Fibroblast of the conjunctiva (primary cell): ENCODE measurements at regions not wholly inside any gene's neighbourhood (a gene's known extent, or its start where the extent isn't known, plus 50 kb on each side); places are given as distances from the start of the nearest gene placed in this dataset.
"Not testable (repeated sequence)": the region's sequence is repeated elsewhere in the genome, so short reads cannot be mapped to it uniquely, and the experiment has no call there.

ENCODE experiments used
- DNase-seq: peaks from one replicate; pipeline ENCODE4 v3.0.0-alpha.2; 2010; ENCODE audit warnings: low read depth

DNA sequence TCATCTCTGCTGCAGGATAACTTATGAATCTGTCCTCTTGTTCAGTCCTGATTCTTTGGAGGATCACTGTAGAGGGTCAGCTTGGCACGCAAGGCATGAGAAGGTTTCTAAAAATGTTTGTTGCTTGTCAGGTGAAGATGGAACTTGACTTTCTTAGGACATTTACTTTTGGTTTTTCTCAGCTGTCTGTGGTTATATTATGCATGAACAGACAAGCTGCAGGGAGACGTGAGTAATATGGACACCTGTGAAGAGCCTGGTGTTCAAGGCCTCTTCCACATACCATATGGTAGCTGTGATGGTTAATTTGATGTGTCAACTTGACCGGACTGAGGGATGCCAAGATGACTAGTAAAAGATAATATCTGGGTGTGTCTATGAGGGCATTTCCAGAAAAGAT is 270.2 kb upstream of the CPHXL start:
- no peak for DNase-seq

DNA sequence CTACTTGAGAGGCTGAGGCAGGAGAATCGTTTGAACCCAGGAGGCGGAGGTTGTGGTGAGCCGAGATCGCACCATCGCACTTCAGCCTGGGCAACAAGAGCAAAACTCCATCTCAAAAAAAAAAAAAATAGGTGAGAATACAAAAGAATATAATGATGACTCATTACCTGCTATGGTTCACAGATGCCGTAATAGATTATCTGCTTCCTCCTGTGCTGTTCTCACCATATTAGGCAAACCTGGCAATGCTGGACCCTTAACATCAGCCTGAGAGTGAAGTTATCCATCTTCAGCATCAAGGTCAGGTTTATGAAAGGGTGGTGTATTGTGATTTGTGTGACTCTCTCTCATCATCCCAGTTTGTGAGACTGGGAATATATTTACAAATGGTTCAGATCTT is 271.3 kb upstream of the CPHXL start:
- no peak for DNase-seq

DNA sequence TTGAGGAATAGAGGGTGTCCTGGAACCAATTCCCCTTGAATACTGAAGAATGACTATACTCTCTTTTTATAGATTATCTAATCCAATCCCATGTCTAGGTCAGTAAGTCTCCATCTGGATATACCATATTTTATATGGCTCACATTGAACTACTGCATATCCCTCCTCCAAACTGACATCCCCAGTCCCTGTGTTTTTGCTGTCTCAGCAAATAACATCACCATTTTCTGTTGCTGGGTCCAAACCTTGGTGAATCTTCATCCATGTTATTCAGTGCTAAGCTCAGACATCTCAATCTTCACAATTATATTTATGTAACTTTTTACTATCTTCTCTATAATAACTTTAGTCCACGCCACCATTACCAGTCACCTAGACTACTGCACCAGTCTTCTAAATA is 269.6 kb upstream of the CNTNAP4 start:
- DNase-seq, result no peak

DNA sequence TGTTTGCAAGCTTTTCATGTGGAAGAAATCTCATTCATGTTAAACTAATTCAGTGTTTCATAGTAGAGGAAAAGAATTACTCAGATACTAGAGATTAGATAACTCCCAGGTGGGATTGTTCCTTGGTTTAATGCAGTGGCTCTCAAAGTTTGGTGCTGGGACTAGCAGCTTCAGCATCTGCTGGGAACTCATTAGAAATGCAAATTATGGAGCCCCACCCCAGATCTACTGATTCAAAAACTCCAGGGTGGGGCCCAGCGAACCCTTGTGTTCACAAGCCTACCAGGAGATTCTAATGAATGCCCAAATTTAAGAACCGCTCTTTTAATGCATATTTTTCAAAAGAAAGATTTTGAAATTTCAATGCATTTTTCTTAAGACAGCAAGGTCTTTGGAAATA is 253.4 kb upstream of the CNTNAP4 start:
- no peak for DNase-seq

DNA sequence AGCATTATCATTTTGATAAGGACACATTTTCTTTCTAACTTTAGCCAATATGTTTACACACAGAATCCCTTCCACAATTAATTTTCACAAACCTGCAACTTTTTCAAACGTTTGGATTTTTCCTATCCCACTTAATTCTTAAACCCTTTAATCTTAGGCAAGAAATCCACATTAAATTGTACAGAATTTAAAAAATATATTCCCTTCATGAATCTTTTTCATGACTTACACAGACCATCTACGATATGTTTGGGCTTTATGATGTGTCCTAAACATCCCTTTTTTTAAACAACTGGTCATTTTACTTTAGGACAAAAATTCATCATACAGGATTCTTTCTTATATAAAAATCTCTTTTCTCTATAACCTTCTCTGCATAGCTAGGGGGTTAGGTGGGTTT is 241.5 kb upstream of the CNTNAP4 start:
- DNase-seq, result no peak

DNA sequence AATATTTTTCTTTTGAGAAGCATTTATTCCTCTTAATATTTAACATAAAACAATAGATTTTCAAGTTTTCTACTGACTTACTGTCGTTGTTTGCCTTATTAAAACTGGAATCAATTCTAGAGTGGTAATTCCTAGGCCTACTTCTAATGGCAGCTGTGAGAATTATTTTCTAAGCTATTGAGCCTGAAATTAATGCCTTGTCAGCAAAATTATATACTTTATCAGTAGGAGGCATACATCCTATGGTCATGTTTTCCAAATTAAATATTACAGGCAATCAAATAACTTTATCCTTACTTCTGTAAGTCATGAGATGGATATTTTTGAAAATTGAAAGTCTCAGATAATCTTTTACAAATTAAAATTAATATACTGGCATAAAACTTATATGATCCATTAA is 239.1 kb upstream of the CNTNAP4 start:
- no peak for DNase-seq

DNA sequence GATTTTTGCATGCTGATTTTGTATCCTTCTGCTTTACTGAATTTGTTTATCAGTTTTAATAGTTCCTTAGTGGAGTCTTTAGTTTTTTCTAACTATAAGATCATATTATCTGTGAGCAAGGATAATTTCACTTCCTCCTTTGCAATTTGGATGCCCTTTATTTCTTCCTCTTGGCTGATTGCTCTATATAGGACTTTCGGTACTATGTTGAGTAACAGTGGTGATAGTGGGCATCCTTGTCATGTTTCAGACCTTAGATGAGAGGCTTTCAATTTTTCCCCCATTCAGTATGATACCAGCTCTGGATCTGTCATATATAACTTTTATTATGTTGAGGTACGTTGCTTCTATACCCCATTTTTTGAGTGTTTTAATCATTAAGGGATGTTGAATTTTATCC is 224.5 kb upstream of the CNTNAP4 start:
- DNase-seq, result no peak

DNA sequence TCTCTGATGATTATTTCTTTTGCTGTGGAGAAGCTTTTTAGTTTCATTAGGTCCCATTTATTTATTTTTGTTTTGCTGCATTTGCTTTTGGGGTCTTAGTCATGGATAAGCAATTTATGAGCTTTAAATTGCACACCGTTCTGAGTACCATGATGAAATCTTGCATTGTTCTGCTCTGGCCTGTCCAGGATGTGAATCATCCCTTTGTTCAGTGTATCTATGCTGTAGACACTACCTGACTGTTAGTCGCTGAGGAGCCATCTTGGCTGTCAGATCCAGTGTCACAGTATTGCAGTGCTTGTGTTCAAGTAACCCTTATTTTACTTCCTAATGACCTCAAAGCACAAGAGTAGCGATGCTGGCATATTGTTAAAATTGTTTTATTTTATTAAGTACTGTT is 218.0 kb upstream of the CNTNAP4 start:
- DNase-seq, result no peak

DNA sequence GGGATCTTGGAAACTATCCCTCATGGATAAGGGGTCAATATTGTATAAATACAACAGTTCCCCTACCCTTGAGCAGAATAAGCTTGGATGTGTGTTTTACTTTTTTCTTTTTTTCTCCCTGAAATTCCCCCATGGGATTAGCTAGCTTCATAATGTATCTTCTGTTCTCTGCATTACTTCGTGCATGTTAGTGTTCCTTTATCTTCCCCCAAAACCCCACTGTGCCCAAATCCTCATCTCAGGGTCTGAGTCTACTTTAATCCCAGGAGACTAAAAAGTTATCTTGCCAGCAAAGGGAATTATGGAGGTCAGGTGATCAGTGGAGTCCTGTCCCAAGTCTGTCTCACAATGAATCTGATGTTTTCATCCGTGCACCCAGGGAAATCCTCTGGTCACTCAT is 217.5 kb upstream of the CNTNAP4 start:
- DNase-seq, result no peak

DNA sequence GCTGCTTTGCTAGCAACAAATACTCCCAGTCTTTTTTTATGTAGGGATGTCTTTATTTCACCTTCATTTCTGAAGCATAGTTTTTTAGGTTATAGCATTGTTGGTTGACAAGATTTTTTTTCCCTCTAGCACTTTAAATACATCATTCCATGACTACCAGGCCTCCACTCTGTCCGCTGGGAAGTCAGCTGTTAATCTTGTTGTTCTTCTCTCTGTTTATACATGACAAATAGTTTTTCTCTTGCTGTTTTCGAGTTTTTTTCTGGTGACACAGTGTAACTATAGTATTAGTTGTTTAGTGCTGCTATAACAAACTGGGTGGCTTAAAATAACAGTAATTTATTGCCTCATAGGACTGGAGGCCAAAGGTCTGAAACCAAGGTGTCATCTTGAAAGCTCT is 205.5 kb upstream of the CNTNAP4 start:
- no peak for DNase-seq

DNA sequence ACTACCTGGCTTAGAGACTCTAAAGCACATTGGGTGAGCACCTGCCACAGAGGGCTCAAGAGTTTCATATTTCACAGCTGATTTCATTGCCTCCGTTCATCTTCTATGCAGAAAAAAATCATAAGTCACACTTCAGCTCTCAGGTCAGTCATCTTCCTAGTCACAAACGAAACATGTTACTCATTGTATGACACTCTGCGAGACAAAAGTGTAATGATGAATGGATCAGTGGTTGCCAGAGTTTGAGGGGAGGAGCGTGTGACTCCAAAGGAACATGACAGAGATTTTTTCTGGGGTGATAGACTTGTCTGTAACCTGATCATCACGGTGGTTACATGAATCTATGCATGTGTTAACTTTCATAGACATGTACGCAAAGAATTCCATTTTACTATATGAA is 195.2 kb upstream of the CNTNAP4 start:
- no peak for DNase-seq

DNA sequence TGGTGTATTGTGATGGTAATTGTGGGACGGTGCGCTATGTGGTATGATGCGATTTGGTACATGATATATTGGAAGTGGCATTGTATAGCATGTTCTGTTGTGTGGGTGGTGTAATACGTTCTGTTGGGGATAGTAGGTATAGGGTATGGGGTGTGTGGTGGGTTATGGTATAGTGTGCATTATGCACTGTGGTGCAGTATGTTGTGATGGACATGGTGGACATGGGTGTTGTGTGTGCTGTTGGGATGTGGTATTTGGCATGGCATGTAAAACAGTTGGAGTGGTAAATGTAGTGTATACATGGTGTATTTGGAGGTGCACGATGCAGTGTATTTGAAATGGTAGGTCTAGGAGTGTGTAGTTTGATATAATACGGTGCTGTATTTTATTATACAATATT is 170.6 kb upstream of the CNTNAP4 start:
- no peak for DNase-seq

DNA sequence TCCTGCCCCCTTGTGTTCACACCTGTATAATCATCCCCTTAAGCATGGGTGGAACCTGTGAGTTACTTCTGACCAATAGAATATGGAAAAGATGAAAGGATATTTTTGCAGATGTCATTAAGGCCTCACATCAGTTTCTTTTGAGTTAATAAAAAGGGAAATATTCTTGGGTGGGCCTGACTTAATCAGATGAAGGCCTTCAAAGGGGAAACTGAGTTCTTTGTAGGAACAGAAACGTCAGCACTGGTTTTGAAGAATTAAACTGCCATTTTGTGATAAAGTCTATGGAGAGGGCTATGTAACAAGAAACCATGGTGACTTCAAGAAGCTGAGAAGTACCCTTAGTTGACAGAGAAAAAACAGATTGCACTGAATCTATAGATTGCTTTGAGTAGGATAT is 168.7 kb upstream of the CNTNAP4 start:
- DNase-seq, result no peak

DNA sequence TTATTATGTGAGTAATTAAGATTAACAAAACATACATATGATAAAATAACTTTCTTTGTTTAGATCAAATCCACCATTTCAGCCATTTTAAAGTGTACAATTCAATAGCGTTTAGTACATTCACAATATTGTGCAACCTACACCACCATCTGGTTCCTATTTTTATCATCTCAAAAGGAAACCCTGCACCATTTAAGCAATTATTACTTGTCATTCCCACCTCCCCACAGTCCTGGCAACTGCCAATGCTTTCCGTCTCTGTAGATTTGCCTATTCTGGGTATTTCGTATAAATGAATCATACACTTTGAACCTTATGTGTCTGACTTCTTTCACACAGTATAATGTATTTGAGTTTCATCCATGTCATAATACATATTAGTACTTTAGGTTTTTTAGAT is 162.5 kb upstream of the CNTNAP4 start:
- DNase-seq, result peak; percentile 41

DNA sequence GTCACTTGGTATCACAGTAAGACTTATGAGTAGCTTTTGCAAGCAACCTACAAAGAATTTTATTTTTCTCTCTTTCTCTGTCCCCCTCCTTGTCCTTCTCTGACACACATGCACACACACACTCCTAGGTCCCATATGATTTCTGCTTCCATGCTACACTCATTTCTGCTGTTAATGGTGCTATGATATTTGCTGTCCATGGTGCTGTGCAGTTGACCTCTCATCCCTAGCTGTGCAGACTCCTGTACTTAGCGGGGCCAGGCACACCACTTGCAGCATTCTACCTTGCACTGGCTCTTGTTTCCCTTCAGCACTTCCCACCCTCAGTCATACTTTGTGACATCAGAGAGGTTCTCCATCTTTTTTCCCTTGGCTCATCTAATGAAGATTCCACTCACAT is 158.9 kb upstream of the CNTNAP4 start:
- DNase-seq, result no peak

DNA sequence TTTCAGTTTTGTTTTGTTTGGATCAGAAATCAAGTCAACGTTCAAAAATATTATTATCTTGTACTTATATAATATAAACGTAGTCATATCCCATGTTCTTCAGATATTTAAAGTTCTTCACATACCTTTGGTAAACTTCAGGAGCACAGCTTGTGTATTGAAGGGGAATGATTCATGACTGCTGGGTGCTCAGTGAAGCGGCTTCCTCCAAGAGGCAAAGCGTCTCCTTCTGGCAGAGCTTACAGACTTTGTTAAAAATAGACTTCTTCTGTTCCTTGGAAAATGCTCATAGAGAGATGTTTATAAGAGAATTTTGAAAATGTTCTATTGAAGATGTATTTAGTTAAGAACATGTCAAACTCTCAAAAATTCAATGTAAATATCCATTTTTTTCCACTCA is 155.6 kb upstream of the CNTNAP4 start:
- no peak for DNase-seq

DNA sequence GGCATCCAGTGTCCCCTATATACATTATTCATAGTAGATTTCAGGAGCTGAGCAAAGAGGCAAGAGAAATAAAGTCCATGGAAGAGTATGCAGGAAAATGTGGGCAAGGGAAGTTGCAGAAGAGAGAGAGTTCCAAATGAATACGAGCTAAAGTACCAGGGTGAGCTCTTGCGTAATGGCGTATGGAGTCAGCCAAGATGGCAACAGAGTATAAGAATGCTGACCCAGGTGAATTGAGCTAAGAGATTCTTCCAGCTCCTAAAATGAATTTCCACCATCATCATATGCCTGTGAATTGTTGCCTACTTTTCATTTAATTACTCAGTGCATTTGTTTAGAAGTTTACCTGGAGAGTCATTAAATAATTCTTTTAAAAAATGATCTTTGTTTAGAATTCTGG is 153.2 kb upstream of the CNTNAP4 start:
- no peak for DNase-seq

DNA sequence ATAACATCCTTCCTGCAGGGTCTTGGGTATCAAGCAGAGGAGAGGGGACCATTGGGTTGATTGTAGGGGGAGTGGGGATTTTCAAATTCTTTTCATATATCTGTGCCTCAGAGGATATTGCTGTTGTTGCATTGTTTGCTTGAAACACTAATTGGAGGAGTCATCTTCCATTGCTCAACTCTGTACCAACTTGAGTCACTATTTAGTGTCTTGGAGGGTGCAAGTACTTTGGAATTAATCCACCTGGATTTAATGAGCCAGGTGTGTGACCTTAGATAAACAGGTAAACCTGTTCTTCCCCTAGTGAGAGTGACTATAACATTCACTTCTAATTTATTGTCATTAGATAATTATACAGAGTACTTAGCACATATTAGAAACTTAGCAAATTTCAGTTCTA is 151.3 kb upstream of the CNTNAP4 start:
- no peak for DNase-seq

DNA sequence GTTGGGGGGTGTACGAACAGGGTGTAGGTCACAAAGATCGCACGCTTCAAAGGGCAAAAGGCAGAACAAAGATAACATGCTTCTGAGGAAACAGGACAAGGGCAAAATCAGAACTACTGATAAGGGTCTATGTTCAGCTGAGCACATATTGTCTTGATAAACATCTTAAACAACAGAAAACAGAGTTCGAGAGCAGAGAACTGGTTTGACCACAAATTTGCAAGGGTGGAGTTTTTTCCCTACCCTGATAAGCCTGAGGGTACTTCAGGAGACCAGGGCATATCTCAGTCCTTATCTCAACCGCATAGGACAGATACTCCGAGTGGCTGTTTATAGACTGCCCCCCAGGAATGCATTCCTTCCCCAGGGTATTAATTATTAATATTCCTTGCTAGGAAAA is 139.1 kb upstream of the CNTNAP4 start:
- not testable (repeated sequence) for DNase-seq

DNA sequence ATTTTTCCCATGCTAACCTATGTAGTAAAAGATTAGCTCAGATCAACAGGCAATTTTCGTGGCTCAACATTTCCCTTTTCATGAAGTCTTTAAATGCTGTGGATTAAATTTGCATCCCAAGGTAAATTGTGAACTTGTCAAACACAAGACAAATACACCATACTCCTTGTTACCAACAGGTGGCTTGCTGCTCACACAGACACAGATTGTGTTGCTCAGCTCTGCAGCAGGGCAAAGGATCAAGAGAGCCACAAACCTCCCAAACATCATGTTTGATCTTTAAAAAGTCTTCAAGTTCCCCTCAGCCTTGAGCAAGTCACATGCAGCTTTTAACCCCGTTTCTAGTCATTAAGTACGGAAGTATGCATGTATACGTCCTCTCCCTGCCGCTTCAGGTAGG is 119.6 kb upstream of the CNTNAP4 start:
- DNase-seq, result no peak

DNA sequence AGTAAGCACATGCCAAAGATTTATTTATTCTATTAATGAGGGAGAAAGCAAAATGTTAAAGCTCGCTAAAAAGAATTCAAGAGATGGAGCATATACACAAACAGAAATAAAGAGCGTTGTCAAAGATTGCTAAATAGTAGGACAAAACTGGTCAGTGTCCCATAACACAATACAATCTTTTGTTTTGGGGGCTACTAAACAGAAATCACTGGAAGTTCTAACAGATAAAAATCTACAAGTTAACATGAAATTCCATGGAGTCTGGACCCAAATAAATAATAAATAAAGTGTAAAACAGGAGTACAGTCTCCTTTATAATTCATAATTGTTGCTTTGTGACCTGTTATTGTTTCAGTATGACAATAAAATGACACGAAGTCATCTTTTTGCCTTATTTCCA is 115.2 kb upstream of the CNTNAP4 start:
- no peak for DNase-seq

DNA sequence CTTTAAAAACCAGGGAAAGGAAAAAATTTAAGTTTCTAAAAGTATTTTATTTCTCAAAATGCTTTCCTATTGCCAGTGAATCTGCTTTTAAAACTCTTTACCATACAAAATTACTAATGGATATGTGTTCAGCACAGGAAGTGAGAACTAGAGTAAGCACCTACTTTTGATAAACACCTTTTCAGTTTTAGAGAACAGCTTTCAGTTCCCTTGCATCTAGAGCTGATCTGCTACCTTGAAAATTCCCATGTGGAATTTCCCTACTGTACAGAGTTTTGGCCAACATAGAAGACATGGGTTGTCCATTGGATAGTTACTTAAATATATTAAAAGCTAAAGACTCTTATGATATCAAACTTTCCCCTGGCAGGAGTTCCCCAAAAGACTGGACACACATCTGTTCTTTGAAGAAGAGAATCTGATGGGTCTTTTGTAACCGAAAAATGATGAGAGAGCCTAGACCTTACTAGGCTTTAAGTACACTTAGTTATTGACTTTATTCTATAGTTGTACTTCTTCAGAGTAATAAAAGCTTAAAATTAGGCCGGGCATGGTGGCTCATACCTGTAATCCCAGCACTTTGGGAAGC is 112.1 kb upstream of the CNTNAP4 start:
- no peak for DNase-seq

DNA sequence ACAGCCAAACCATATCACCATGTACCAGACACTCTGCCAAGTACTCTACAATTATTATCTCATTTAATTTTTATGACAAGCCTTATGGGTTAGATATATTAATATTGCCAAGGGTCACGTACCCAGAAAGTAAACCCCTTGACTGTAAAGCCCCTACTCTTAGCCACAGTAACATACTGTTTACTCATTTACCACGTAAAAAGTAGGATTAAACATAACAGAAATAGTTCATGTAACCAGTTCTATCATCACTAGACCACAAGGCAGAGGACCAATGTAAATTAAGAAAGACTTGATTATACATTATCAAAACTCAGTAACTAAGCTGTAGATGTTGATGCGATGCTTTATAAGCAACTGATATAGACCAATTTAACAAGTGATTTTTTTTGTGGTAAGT is 101.5 kb upstream of the CNTNAP4 start:
- DNase-seq, result no peak

DNA sequence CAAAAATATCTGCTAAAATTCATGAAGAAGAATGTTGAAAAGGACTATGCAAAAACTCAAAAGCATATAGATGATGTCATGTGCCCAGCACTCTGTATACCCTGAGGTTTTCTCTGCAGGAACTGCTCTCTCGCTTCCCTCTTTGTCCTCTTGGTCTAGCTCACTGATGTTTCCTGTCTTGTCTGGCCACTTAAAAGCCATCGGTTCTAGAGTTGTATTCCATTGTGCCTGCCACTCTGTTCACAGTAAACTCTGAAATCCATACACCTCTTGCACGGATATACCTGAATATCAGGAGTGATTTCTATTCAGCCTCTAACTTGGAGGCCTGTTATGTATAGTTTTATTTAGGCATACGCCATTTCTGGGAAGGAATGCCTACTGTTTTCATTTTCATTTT is 101.0 kb upstream of the CNTNAP4 start:
- no peak for DNase-seq

DNA sequence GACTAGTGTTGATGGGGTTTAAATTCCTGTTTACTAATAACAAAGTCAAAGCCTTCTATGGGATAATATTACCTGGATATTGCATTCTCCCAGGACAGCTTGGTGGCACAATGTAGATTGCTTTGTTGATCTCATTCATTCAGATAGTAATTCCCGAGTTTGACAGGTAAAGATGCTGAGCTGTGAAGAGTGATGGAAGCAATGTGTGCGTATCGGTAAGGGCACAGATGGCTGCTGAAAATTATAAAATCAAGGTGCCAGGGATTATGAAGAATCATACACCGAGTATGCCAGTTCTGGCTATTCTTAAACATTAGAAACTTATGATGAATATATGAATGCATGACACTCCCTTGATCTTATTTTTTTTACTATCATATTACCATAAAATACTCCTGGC is 100.6 kb upstream of the CNTNAP4 start:
- no peak for DNase-seq
